Right hindlimb (tissue), 1 donor: ENCODE measurements at regions not wholly inside any gene's neighbourhood (a gene's known extent, or its start where the extent isn't known, plus 50 kb on each side); places are given as distances from the start of the nearest gene placed in this dataset.
"Not testable (repeated sequence)": the region's sequence is repeated elsewhere in the genome, so short reads cannot be mapped to it uniquely, and the experiment has no call there.

ENCODE experiments used
- DNase-seq: peaks from one replicate; pipeline ENCODE4 v3.0.0-alpha.2; 2018

DNA sequence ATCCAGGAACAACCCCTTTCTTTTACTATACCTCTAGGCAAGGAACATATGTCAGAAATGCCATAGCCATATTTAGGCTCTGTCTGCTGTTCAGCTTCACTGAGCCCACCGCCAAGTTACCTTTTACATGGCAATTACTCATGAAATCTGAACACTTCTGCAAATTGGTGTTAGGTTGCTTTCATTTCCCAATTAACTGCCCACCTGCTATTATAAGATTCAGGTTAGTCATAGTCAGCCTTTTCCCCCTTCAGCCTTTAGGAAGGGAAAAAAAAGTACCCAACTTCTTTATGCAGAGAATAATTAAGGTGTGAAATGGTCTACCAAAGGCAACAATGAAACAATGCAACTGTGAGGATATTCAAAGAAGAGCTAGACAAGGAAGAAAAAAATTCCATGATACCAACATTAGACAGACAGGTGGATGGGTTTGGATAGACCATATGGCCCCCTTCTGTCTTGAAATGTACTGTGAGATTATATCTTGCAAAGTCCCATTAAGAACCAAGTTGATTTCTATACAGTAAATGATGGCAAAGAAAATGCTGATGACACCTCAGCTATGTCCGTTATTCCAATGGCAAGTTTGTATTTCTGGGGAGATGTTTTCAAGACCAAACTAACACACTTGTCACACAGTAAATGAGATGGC, 442.1 kb upstream of the NRP1 start:
- DNase-seq, result no peak

DNA sequence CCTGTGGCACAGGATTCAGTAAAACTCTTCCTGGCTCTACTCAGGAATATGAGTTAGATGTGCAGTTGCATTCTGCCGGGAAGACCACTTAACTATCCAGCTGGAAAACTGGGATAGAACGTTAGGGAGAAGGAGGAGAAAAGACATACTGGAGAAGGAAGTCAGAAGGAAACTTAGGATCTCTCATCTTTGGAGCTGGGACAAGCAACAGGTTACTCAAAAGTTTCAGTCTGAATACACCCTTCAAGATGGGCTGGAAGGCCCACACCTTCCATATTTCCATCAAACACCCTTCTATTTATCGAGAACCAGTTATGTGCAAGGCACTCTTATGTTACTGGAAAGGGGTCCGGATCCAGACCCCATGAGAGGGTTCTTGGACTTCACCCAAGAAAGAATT, 440.4 kb upstream of the NRP1 start:
- no peak for DNase-seq

DNA sequence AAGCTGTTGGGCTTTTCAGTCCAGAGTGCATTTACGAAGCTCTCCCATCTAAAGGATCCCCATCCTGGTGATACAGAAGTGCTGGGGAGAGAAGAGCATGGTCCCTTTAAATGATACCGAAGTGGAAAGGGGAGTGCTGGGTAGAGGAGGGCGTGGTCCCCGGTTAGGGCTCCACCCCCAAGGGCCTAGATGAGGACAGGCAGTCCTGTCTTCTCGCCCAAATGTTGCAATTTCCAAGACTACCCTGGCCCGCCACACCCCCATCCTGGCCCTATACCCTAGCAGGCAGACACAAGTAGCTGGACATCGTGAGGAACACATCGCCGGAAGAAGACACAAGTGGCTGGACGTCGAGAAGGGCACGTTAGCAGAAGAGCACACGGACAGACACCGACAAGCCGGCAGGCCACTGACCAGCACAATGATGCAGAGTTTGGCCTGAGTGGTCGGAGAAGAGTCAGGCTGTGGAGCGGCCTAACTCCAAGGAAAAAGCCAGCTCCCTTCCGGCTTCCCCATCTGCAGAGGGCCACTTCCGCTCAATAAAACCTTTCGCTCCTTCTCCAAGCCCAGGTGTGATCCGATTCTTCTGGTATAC, 439.5 kb upstream of the NRP1 start:
- no peak for DNase-seq

DNA sequence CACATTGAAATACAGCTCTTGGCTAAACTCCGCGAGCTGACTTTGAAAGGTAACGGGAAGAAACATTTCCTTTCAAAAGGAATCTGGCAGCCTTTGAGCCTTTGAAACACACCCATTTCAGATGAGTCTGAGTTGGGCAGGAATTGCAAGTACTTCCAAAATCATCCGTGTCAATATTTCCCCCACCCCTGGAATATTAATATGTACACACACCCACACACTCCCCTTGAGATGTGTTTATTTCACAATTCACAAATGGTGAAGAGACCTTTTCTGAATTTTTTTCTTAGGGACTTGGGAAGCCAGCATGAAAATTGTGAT, 438.7 kb upstream of the NRP1 start:
- peak; percentile 43 for DNase-seq

DNA sequence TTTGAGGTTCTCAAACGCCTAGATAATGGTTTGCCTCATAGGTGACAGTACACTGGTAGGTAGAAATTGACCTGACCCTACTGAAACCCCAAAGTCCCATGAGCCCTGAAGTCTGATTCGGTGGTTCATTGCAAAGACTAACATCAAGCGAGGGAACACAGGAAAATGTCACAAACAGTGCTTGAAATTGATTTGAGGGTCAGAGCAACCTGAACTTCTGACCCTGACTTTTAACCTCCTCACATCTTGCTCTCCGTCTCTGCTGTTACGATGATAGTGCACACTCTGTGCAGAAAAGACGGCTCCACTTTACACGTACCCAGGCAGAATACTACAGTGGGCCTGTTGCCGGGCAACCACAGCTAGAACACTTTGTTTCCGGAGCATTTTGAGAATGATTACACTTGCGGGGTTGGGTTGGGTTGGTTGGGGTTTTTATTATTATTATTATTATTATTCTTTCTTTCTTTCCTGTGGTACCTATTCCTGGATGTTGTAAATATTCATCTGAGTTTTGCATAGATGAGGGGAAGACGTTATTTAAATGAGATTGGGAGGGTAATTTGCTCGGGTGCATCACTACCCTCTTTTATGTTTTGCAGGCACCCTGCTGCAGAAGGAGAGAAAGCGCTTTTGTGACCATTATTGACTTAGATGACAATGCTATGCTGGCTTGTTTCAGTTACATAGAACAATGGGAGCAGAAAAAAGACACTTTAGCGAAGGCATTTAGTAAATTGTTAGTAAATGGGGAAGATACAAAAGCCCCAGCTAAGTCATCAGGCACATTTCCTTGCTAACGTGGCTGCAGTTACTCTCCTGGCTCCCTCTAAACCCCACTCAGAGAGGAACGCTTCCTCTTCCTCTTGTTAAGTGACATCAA, 438.1 kb upstream of the NRP1 start:
- DNase-seq, result peak; percentile 66

DNA sequence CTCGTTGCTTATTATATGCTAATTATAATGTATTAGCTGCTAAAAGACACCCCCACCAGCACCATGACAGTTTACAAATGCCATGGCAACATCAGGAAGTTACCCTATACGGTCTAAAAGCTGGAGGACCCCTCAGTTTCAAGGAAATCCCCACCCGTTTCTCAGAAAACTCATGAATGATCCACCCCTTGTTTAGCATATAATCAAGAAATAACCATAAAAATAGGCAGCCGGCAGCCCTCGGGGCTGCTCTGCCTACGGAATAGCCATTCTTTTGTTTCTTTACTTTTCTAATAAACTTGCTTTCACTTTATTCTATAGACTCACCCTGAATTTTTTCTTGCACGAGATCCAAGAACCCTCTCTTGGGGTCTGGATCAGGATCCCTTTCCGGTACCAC, 437.4 kb upstream of the NRP1 start:
- not testable (repeated sequence) for DNase-seq

DNA sequence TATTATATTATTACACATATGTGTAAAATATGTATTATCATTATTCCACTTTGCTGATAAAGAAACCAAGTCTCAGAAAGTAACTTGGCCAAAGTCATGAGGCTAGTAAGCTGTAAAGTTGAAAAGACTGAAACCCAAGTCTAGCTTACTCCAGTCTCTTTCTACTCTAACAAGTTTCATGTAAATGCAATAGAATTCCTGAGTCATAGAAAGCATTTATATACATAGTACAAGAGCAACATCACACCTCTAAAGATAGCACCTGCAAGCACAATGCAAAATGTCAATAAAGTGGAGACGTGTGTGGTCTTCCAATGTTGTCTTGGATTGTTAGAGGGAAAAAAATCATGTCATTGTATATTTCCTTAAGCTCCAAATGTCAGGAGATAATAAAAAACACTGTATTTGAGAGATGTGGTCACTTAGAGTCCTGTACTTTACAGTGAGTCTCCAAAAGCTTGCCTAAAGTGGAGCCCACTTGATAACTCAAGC, 430.3 kb upstream of the NRP1 start:
- no peak for DNase-seq

DNA sequence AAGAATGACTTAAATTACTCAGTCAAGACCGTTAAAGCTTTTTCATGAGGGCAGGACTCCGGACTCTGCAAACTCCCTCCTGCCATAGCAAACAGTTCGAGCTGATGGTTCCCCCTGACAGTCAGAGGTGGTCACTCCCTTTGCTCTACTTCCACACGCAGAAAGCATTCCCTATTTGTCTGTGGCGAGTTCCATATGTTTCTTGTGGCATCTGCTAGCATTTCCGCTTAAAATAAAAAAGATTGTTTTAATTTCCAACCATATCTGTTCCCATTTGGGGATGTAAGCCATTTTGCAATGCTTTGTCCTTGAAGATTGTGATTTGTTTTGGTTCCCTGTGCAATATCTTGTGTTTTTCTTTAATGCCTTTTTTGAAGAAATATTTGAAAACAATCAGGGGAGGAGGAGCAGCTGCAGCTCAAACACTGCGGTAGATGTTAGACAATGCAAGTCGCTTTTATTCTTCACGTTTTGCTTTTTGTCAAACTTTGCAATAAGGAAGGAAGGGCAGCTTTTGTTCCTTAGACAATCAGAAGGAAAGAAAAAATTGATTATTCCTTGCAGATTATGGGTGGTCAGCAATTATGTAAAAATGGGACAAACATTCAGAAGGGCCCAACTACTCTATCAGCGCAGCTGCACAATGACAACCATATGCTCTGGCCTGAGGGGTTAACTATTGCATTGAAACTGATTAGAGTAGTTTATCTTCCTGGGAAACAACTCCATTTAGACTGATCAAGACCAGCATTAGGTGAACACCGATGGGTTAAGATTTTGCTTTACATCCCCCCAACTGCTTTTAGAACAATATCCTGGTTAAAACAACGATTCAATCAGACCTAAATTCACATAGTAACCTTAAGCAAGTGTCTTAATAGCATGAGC, 425.8 kb upstream of the NRP1 start:
- DNase-seq, result no peak

DNA sequence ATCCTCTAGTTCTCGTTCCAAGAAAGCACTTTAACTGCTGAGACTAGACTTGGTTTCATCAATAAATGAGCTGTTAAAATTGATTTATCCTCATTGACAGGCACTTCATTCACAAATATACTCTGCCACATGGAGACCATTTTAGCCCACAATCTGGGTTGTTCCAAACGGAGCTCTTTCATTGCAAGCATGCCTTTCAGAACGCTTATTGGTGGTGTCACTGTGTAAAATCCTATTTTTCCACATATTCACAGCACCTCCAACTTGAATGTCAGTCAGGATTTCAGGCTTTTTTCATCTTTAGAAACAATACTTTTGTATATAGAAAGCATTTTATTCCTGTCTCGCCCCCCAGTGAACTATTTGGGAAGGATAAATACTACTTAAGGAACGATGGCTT, 424.7 kb upstream of the NRP1 start:
- no peak for DNase-seq

DNA sequence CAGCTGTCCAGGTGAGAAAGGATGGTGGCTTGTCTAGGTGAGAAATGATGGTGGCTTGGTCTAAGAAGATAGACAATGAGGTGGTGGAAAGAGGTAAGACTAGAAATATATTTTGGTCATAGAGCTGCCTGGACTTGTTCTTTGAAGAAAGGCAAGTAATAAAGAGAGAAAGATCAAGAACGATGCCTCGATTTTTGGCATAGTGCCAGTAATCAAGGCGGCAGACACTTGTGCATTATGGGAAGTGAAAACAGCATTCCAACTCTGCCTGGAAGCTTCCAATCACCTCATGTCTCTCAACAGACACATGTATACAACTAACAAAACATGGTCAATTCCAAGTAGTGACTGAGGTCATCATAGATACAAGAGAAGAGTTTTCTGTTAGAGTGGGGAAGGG, 423.8 kb upstream of the NRP1 start:
- no peak for DNase-seq

DNA sequence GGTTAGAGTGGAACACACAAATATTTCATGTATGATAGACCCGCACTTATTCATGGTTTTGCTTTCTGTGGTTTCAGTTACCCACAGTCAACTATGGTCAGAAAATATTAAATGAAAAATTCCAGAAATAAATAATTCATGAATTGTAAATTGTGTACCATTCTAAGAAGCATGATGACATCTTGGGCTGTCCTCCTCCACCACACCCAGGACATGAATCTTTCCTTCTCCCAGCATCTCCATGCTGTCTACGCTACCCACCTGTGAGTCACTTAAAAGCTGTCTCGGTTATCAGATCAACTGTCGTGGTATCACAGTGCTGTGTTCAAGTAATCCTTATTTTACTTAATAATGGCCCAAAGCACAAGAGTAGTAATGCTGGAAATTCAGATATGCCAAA, 419.6 kb upstream of the NRP1 start:
- no peak for DNase-seq

DNA sequence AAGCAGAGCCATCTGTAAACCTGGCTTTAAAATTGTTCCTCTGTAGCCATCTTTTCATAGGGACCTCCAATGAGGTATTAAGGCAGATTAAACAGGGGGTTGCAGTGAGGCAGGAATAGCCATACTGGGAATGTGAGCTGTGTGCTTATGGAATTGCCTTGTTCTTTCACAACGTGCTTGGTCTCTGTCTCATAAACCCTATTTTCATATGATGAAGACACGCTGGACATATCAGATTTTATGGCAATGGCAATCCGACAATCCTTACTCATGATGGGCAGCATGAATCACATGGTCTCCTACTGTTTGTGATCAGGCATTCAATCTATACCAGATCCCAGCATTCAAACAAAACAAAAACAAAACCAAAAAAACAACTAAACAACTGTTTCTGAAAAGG, 418.9 kb upstream of the NRP1 start:
- no peak for DNase-seq

DNA sequence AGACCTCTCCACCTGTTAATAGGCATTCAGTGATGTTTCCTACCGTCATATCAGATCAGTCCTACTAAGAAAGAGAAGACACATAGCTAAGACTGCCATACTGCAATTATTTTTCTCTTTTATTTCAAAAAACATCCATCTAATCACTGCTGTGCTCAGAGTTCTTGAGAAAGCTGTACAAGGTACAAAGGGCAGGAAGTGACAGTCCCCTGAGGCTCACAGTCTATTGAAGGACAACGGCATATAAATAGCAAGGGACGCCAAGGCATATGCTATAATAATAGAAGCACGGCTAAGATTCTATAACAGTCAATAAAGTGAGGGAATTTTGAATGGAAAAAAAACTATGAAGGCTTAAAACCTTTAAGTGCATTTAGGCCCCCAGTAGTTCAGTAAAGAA, 415.3 kb upstream of the NRP1 start:
- DNase-seq, result no peak

DNA sequence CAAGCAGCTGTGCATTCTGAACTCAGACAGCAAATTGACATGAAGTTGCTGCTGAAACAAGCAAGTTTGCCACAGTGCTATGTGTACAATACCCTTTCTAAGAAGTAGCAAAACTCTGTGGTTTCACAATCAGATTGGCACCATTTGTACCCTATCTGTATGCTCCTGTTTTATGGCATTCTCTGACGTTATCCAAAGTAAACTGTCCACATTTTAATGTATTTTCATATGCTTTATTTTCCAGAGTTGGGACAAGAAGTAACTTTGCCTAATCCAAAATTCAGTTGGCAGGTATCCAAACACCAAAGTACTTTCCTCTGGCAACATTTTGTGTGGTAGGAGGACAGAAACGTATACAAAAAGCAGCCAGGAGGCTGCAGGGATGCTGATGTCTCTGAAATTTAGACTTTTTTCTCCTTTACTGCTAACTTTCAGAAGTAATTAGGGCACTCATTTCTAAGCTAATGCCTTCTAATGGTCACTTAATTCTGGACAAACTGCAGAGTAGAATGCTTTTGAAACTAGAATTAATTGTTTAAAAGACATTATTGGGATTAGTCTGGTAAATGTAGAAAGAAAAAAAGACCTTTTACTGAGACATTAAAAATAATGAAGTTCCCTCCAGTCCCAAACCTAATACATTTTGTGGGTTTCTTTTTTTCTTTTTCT, 414.7 kb upstream of the NRP1 start:
- no peak for DNase-seq

DNA sequence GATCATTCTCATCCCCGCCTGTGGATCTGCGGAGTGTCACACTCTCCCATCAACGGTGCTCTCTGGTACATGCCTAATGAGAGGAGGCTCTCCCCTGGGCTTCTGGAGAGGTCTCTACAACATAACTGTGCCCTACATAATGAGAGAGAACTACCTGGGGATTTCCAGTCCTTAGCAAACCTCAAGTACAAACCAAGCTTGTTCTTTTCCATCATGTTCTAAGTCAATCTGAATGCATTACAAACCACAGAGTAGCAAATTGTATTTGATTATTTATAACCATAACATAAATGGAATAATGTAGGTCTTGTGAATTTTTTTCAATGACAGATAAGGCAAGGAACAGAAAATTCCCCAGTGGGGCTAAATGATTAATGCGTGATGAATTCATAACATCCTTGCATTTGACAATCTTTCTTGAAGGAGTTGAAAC, 412.4 kb upstream of the NRP1 start:
- DNase-seq, result no peak

DNA sequence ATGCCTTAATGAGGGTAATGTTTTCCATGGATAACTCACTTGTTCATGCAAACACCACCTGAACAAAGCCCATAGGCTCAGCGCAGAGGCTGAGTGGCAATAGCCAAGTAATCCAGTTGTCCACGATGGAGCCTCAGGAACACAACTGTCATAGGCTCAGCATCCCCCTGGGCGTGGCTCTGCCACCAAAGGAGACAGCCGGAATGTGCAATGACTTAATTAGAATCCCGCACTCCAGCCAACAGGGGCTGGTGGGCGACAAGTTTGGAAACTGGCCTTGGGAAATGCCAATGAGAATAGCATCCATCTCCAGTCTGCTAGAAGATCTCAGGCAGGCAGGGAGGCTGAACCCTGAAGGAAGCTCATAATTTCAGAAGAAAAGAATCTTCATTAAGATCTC, 411.7 kb upstream of the NRP1 start:
- no peak for DNase-seq

DNA sequence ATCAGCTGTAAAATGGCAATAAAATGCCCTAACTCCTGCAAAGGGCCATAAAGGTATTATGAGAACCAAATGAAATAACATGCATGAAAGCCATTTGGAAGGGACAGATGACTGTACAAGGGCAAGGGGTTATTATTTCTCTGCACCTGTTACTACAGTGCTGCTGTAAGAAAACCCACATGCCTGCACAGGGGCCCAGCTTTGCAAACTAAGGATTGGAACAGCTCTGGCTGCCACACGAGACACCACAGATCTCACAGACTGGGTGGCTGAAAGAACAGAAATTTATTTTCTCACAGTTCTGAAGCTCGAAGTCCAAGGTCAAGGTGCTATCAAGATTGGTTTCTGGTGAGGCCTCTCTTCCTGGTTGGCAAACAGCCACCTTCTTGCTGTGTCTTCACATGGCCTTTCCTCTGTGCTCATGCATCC, 409.0 kb upstream of the NRP1 start:
- no peak for DNase-seq

DNA sequence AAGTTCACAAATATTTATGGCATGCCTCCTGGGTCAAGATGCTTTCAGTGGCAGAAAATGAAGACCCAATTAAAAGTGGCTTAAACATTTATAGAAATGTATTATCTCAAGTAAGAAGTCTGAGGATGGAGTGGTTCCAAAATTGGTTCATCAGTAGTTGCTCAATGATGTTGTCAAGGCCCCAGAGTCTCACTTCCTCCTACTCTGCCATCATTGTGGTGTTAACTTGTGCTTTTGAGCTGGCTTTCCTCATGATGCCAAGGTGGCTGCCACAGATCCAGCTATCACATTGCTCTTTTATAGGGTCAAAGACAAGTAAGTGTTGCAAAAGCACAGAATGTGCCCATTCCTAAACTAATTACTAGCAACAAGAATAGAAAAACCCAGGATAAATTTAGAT, 404.6 kb upstream of the NRP1 start:
- no peak for DNase-seq

DNA sequence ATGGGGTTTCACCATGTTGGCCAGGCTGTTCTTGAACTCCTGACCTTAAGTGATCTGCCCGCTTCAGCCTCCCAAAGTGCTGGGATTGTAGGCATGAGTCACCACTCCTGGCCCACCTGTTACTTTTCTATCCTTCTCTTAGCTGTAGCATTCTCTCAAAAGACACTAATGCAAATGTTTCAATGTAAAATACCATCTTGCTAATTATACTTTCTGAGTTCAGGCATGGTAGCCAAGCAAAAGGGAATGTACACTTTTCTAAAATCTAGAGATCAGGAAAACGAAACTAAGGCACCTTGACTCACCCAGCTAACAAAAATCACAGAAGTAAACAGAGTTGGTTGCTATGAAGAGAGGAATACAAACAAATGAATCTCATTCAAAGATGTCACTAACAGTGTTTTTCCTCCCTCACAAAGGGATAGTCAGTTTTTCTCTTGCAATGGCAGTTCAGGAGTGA, 401.0 kb upstream of the NRP1 start:
- no peak for DNase-seq

DNA sequence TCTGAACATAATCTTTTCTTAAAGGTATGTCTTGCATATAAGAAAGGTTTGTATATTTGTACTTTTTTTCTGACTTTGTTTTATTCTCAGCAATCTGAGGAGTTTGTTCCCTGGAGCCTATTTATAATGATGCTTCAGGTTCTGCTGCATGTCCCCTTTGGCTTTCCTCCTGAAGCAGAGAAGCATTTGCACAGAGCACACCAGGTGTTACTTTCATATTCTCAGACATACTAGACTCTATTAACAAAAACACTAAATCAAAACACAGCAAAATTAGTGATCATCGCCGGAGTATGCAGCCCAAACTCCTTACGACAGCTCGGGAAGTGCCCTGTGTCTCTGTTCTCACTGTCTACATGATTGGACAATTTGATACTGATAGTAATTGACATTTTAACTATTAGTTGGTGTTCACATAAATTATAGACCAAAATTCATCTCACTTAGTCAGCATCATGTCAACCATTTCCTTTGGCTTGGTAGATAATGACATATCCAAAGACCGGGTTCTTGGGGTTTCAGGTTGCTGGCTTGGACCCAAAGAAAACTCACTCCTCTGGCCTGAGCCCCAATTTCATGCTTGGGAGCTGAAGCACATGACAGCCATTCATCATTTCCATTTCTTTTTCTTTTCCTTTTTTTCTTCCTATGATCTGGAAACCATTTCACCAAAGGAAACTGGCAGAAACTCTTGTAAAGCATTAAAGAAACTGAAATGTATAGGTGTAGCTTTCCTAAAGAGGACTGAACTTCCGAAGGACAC, 400.1 kb upstream of the NRP1 start:
- peak; percentile 66 for DNase-seq

DNA sequence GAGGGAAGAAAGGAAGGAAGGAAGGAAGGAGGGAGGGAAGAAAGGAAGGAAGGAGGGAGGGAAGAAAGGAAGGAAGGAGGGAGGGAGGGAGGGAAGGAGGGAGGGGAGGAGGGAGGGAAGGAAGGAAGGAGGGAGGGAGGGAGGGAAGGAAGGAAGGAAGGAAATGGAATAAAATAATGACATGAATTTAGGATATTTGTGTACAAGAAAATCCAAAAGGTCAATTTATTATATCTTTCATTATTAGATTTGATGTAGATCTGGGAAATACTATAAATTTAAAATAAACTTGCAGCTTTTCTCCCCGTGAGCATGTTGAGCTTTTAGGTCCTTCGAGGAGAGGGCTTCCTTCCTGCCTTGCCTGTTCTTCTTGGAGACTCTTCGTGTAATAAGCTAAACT, 398.6 kb upstream of the NRP1 start:
- DNase-seq, result no peak
